OCI-LY7 (cell line): ENCODE measurements at regions not wholly inside any gene's neighbourhood (a gene's known extent, or its start where the extent isn't known, plus 50 kb on each side); places are given as distances from the start of the nearest gene placed in this dataset.

Experiments used
- EZH2phosphoT487 ChIP-seq: fragments of 200-600 bp; sonication (generic); IDR thresholded peaks from 2 replicates; pipeline ENCODE4 v1.6.1; 2018; ENCODE audit warnings: low read depth, borderline replicate concordance, mild to moderate bottlenecking, mixed run types, antibody characterized with exemption, low read length, moderate library complexity, mixed read lengths
- TF ChIP-seq, protein P1 (sequence below): fragments of 200-600 bp; sonication (generic); conservative IDR thresholded peaks from 2 replicates; pipeline ENCODE4 v1.5.1; 2014; ENCODE audit warnings: mild to moderate bottlenecking, antibody characterized with exemption, low read length, moderate library complexity, mixed read lengths

DNA sequence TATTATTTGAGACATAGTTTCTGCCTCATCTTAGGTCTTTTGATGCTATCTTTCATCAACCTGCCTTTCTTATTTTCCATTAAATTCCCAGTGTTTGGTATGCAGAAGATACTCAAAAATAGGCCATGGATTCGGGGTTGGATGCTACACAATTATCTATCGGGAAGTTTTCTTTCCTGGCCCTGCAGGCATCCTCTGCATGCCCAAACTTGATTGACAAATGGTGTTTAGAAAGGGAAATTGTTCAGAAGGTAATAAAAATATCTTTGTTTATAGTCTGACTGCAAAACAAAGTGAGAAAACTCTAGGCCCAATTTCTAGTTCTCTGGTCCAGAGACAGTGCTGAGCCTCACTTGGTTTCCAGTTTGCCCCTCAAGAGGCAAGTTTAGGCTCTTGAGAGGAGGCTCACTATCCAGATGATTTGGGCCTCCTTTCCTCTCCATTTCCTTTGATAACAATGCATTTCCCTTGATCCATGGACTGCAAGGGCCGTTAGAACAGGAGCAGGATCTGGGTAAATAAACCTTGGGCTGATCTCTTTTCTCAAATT lies 157.1 kb upstream of the DPH6 start:
- TF ChIP-seq, protein P1, sequence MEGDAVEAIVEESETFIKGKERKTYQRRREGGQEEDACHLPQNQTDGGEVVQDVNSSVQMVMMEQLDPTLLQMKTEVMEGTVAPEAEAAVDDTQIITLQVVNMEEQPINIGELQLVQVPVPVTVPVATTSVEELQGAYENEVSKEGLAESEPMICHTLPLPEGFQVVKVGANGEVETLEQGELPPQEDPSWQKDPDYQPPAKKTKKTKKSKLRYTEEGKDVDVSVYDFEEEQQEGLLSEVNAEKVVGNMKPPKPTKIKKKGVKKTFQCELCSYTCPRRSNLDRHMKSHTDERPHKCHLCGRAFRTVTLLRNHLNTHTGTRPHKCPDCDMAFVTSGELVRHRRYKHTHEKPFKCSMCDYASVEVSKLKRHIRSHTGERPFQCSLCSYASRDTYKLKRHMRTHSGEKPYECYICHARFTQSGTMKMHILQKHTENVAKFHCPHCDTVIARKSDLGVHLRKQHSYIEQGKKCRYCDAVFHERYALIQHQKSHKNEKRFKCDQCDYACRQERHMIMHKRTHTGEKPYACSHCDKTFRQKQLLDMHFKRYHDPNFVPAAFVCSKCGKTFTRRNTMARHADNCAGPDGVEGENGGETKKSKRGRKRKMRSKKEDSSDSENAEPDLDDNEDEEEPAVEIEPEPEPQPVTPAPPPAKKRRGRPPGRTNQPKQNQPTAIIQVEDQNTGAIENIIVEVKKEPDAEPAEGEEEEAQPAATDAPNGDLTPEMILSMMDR = no peak
- no peak for TF ChIP-seq EZH2phosphoT487
